DOHH2 (cell line): ENCODE measurements at regions not wholly inside any gene's neighbourhood (a gene's known extent, or its start where the extent isn't known, plus 50 kb on each side); places are given as distances from the start of the nearest gene placed in this dataset.

Experiments used
- CTCF ChIP-seq: fragments of 200-600 bp; sonication (generic); IDR thresholded peaks from one replicate; pipeline ENCODE4 v1.5.1; 2014; ENCODE audit warnings: antibody characterized with exemption, mild to moderate bottlenecking, low read depth, low read length; ENCODE audit not compliant: poor library complexity, severe bottlenecking
- EZH2phosphoT487 ChIP-seq: fragments of 200-600 bp; sonication (generic); IDR thresholded peaks from 2 replicates; pipeline ENCODE4 v1.6.1; 2017; ENCODE audit warnings: borderline replicate concordance, mild to moderate bottlenecking, antibody characterized with exemption, low read length, moderate library complexity, mixed read lengths

- TF ChIP-seq CTCF (no peak), EZH2phosphoT487 (no peak)
Observed at GRCh38 chr15:87263871-87264270, 992.7 kb downstream of the NTRK3 start.
